ENCODE measurements at regions not wholly inside any gene's neighbourhood (a gene's known extent, or its start where the extent isn't known, plus 50 kb on each side); places are given as distances from the start of the nearest gene placed in this dataset.

DNA sequence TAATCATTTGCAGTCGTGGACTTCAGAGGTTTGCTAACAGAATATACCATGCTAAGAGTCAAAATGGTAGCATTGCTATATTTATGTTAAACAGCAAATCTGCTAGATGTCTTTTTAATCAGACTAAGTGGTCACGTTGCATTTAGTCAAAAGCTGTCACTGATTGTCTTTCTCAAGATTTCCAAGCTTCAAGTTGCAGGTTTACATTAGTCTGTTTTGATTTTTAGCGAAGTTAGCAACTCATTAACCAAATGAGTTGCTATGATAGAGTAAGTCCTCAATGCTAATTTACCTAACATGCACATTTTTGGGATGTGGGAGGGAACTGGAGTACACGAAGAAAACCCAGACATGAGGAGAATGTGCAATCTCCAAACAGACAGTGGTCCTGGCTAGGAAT, 653.2 kb downstream of the TNS3 start:
- no peak for TF ChIP-seq POLR2AphosphoS5 (IDR thresholded peaks at IDR 0.05; ENCODE audit: borderline replicate concordance, low read depth, low read length)
- no peak for TF ChIP-seq EZH2 (IDR thresholded peaks at IDR 0.05)

Measured in SK-N-MC (cell line).